ENCODE measurements at regions not wholly inside any gene's neighbourhood (a gene's known extent, or its start where the extent isn't known, plus 50 kb on each side); places are given as distances from the start of the nearest gene placed in this dataset.

DNA sequence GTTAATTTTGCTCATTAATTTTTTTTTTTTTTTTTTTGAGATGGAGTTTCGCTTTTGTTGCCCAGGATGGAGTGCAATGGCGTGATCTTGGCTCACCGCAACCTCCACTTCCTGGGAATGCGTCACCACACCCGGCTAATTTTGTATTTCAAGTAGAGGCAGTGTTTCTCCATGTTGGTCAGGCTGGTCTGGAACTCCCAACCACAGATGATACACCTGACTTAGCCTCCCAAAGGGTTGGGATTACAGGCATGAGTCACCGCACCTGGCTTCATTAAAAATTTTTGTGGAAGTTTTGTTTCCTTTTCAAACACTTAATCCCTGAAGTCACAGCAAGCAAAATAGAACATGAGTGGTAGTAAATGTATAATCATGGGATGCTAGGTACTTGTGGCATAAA, 857.2 kb upstream of the PHF14 start:
- Mint-ChIP-seq H3K4me3 (no peak overlapping the region), H3K36me3 (no peaks in the 10 kb centered on the region), H3K9me3 (peaks cover 7% of the 10 kb centered on the region), H3K4me1 (no peaks in the 10 kb centered on the region), H3K27me3 (no peaks in the 10 kb centered on the region), H3K27ac (no peak overlapping the region)
- CTCF ChIA-PET, result no interaction called here
- DNase-seq, result no peak

DNA sequence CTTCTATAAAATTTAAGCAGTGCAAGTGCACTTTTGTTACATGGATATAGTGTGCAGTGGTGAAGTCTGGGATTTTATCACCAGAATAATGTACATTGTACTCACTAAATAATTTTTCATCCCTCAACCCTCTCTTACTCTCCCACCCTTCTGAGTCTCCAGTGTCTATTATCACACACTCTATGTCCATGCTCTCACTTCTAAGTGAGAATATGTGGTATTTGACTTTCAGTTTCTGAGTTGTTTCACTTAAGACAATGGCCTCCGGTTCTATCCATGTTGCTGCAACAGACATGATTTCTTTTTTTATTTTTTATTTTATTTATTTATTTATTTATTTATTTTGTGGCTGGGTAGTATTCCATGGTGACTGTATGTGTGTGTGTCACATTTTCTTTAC, 855.9 kb upstream of the PHF14 start:
- no peaks in the 10 kb centered on the region for H3K27me3 Mint-ChIP-seq
- no peak for DNase-seq
- CTCF ChIA-PET, result no interaction called here
- H3K36me3 Mint-ChIP-seq, result no peaks in the 10 kb centered on the region
- no peak overlapping the region for H3K27ac Mint-ChIP-seq
- H3K9me3 Mint-ChIP-seq, result peaks cover 5% of the 10 kb centered on the region
- no peak overlapping the region for H3K4me3 Mint-ChIP-seq
- H3K4me1 Mint-ChIP-seq, result no peaks in the 10 kb centered on the region

DNA sequence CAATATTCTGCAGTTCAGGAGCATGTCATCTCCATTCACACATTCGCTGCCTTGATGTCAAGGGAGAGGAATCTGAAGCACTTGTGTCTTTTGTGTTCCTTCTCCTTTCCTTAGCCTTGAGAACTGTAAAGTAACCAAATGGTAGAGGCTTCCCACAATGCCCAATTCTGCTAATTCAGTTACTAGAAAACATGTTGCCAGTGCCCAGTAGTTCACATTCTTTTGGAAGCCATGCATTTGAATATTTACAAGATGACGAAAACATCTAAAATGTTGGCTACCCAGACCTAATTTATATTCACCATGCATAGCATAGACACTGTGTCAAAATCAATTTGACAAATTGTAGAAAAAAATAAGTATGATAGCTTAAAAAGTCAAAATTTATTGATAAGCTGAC, 852.7 kb upstream of the PHF14 start:
- no peaks in the 10 kb centered on the region for H3K36me3 Mint-ChIP-seq
- H3K27me3 Mint-ChIP-seq, result no peaks in the 10 kb centered on the region
- H3K9me3 Mint-ChIP-seq, result no peaks in the 10 kb centered on the region
- H3K4me1 Mint-ChIP-seq, result no peaks in the 10 kb centered on the region
- H3K4me3 Mint-ChIP-seq, result no peak overlapping the region
- no peak overlapping the region for H3K27ac Mint-ChIP-seq
- CTCF ChIA-PET, result no interaction called here
- no peak for DNase-seq

DNA sequence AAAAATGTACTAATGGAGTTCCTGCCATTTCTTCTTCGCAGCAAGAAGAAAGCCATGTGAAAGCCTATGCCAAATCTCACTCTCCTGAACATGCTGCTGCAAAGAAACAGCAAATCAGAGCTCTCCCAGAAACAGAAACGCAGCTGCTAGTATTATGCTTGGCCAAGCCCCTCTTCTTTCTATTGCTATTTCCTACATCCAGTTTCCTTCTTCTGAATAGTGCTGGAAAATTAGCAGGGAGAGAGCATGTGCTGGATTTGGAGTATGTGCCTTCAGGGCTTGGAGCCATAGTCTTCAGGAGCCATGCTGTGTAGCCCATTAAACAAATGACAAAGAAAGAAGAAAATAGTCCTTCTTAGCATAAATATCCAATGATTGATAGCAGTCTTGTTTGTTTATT, 852.0 kb upstream of the PHF14 start:
- CTCF ChIA-PET, result no interaction called here
- no peaks in the 10 kb centered on the region for H3K9me3 Mint-ChIP-seq
- no peaks in the 10 kb centered on the region for H3K27me3 Mint-ChIP-seq
- no peaks in the 10 kb centered on the region for H3K4me1 Mint-ChIP-seq
- H3K4me3 Mint-ChIP-seq, result no peak overlapping the region
- no peaks in the 10 kb centered on the region for H3K36me3 Mint-ChIP-seq
- DNase-seq, result no peak
- H3K27ac Mint-ChIP-seq, result no peak overlapping the region

DNA sequence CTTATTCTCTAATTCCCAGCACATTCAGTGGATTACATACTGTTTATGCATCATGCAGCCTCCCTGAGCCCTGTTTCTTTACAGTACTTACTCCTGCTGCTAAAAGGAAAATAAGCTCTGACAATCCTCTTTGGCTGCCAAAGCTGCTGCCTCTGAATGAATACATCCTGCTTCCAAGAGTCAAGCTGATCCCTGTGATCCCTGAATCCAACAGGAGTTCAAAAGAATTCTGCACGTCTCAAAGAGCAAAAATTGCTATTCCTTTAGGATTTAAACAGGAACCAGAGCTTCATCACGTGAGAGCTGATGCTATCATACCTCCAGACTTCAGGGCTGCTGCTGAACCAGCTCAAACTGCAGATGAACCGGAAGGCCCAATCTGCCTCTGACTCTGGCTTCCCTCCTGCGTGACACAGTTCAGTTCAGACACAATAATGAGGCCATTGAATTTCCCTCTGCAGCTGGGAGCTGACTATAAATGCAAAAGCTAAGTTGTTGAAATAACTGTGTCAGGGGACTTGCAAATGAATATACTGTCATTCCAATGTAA, 851.0 kb upstream of the PHF14 start:
- Mint-ChIP-seq H3K4me1 (no peaks in the 10 kb centered on the region), H3K4me3 (no peak overlapping the region), H3K36me3 (no peaks in the 10 kb centered on the region), H3K9me3 (no peaks in the 10 kb centered on the region), H3K27me3 (no peaks in the 10 kb centered on the region), H3K27ac (no peak overlapping the region)
- CTCF ChIA-PET, result no interaction called here
- no peak for DNase-seq

DNA sequence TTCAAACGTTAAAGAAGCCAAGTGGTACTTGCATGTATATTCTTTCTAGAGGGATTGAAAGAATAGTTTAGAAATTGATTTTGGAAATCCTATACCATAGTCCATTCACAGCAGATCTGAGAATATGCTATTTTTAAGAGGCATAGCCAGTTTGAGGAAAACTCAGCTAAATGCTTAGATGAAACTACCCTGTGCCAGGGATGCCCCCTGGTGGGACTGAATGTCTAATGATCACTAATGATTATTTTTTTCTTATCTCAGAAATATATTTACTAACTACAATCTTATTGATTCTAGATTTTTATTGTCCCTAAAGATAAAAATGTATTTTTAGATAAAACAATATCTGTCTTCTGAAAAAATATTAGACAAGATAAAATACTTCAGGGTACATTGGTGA, 844.9 kb upstream of the PHF14 start:
- H3K27ac Mint-ChIP-seq, result no peak overlapping the region
- no peaks in the 10 kb centered on the region for H3K27me3 Mint-ChIP-seq
- H3K4me1 Mint-ChIP-seq, result no peaks in the 10 kb centered on the region
- CTCF ChIA-PET, result no interaction called here
- no peak for DNase-seq
- H3K36me3 Mint-ChIP-seq, result no peaks in the 10 kb centered on the region
- H3K4me3 Mint-ChIP-seq, result no peak overlapping the region
- no peaks in the 10 kb centered on the region for H3K9me3 Mint-ChIP-seq

DNA sequence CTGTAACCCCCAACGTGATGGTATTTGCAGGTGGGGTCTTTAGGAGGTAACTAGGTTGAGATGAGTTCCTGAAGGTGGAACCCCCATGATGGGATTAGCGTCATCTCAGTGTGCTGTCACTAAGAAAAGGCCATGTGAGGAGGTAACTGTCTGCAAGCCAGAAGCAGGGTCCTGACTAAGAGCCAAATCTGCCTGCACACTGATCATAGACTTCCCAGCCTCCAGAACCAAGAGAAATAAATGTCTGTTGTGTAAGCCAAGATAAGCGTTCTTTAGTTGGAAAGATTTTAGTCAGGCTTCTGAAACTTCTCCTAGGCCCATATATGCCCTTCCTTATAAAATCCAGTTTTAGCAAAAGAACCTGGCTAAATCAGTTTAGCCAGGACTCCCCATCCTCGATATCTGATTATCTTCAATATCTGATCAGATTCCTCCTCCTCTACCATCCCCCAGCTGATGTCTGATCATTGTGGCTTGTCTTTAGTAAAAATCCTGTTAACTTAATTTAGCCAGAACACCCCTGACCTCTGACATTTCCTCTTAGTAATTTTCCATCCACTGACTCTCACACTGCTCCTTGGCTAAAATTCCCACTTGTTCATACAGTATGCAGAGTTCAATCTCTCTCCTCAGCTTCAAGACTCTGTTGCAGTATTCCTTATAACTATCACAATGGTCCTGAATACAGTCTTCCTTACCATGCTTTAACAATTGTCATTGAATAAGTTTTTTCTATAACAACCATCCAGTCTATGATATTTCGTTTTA, 835.4 kb upstream of the PHF14 start:
- no peak overlapping the region for H3K27ac Mint-ChIP-seq
- DNase-seq, result no peak
- H3K9me3 Mint-ChIP-seq, result peaks cover 3% of the 10 kb centered on the region
- H3K27me3 Mint-ChIP-seq, result no peaks in the 10 kb centered on the region
- H3K36me3 Mint-ChIP-seq, result no peaks in the 10 kb centered on the region
- H3K4me3 Mint-ChIP-seq, result no peak overlapping the region
- CTCF ChIA-PET, result no interaction called here
- no peaks in the 10 kb centered on the region for H3K4me1 Mint-ChIP-seq

DNA sequence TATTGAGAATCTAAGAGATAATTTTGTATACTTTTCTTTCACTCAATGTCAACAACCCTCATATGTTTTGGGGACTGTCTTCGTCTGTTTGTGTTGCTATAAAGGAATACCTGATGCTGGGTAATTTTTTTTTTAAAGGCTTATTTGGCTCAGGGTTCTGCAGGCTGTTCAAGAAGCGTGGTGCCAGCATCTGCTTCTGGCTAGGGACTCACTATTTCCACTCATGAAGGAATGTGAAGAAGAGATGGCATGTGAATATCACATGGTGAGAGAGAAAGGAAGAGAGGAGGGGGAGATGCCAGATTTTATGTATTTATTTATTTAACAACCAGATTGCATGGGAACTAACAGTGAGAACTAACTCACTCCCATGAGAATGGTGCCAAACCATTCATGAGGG, 827.4 kb upstream of the PHF14 start:
- no peak for DNase-seq
- no peaks in the 10 kb centered on the region for H3K4me1 Mint-ChIP-seq
- no peaks in the 10 kb centered on the region for H3K27me3 Mint-ChIP-seq
- CTCF ChIA-PET, result no interaction called here
- peaks cover 3% of the 10 kb centered on the region for H3K9me3 Mint-ChIP-seq
- H3K36me3 Mint-ChIP-seq, result no peaks in the 10 kb centered on the region
- no peak overlapping the region for H3K27ac Mint-ChIP-seq
- no peak overlapping the region for H3K4me3 Mint-ChIP-seq

DNA sequence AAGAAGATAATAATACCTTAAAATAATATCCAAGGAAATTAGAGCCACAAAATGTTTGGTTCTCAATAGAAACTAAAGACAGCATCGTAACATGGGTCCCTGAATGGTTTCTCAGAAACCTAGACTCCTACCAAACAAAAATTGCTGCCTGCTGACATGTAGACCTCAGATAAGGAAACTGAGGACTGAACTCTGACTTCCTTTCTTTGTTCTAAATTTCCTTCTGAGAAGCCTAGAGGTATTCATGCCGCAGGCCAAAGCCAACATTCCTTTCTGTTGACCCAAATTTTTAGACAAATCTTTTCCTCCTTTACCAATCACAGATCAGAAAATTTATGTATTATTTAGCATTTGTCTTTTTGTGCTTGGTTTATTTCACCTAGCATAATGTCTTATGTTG, 816.7 kb upstream of the PHF14 start:
- Mint-ChIP-seq H3K27me3 (no peaks in the 10 kb centered on the region), H3K4me1 (no peaks in the 10 kb centered on the region), H3K27ac (no peak overlapping the region), H3K9me3 (peaks cover 4% of the 10 kb centered on the region), H3K4me3 (no peak overlapping the region), H3K36me3 (no peaks in the 10 kb centered on the region)
- CTCF ChIA-PET, result no interaction called here
- DNase-seq, result no peak

DNA sequence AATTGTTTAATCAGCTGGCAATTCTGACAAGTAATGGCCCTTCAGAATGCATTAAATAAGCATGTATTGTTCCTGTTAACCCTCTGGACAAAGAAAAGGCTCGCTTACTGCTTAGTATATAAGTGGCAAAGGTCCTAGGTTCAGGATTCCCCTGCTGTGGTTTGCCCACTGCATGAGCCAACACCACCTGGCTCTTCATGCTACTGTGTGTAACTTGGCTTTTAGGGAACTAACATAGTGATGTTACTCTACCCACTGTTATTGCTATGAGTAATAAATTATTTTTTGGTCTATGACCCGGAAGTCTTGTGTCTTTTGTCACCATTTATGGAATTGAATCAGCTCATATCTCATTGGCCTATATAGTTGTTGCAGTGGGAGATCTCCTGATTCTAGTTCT, 791.7 kb upstream of the PHF14 start:
- no peak for DNase-seq
- CTCF ChIA-PET, result no interaction called here
- H3K9me3 Mint-ChIP-seq, result peaks cover 6% of the 10 kb centered on the region
- no peaks in the 10 kb centered on the region for H3K4me1 Mint-ChIP-seq
- H3K36me3 Mint-ChIP-seq, result no peaks in the 10 kb centered on the region
- no peak overlapping the region for H3K4me3 Mint-ChIP-seq
- no peaks in the 10 kb centered on the region for H3K27me3 Mint-ChIP-seq
- no peak overlapping the region for H3K27ac Mint-ChIP-seq

DNA sequence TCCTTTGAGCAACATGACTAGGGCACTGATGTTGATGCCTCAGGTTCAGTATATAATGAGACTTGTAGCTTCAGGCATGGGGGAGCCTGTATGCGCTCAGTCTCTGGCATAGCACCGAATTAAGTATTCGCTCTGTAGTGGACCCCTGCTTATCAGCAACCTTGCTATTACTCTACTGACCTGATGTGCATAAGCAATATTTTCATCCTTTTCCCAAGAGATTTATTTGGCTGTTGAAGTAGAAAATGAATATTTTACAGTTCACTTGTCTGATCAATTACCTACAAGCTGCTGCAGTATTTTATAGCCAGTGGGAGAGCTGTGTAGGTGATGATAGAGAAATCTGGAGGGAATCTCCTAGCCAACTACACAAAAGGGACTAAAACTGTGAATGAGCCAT, 781.6 kb upstream of the PHF14 start:
- Mint-ChIP-seq H3K36me3 (no peaks in the 10 kb centered on the region), H3K9me3 (no peaks in the 10 kb centered on the region), H3K27me3 (no peaks in the 10 kb centered on the region), H3K4me1 (no peaks in the 10 kb centered on the region), H3K27ac (no peak overlapping the region), H3K4me3 (no peak overlapping the region)
- no peak for DNase-seq
- CTCF ChIA-PET, result no interaction called here

DNA sequence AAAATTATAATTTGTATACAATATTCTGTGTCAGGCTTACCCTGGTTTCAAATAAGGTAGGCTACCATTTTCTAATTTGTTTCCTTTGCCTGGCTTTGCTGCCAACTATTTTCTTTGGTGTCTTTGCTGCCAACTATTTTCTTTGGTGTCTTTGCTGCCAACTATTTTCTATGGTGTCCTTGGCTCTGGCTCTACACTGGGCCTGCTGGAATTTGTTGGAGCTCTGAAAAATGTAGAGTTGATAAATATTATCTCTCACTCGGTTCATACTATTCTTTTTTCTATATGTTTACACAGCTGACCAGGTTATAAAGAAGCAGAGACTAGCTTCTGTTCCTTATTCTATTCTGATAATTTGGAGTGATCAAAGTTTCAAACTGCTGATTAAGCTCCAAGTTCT, 768.0 kb upstream of the PHF14 start:
- H3K4me1 Mint-ChIP-seq, result no peaks in the 10 kb centered on the region
- H3K9me3 Mint-ChIP-seq, result peaks cover 12% of the 10 kb centered on the region
- no peak overlapping the region for H3K4me3 Mint-ChIP-seq
- no peaks in the 10 kb centered on the region for H3K36me3 Mint-ChIP-seq
- no peaks in the 10 kb centered on the region for H3K27me3 Mint-ChIP-seq
- no peak for DNase-seq
- CTCF ChIA-PET, result no interaction called here
- H3K27ac Mint-ChIP-seq, result no peak overlapping the region

DNA sequence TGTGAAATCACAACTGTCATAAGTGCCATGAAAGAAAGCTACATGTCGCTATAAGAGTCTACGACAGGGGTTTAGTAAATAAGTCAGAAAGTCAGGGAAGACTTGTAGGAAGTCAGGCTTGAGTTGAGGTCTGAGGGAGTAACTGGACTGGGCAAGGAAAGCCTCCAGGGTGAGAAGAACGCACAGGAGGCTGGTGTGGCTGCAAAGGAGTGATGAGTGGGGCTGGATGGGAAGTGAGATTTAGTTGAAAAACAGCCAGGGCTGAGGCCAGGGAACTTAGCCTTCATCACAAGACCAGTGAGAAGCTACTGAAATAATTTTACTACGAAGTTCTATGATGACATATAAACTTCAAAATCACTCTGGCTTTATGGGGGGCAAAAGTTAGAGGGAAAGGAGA, 763.7 kb upstream of the PHF14 start:
- Mint-ChIP-seq H3K27ac (no peak overlapping the region), H3K36me3 (no peaks in the 10 kb centered on the region), H3K4me1 (no peaks in the 10 kb centered on the region), H3K4me3 (no peak overlapping the region), H3K27me3 (no peaks in the 10 kb centered on the region), H3K9me3 (peaks cover 16% of the 10 kb centered on the region)
- CTCF ChIA-PET, result no interaction called here
- no peak for DNase-seq

DNA sequence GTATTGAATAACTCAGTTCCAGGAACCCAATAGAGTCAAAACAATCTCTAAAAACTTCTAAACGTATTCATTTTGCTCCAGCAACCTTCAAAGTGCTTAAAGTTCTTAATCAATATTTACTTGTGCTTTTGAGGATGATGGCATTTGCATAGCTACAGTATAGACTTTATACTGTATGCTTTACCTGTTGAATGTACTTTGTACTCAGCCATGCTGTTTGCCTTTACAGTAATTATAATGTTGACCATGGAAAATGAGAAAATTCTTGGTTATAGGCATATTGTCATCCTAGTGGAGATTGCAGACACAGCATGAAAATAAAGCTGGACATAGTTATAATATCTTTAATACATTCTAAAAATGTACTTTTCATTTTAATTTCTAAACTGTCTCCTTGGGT, 762.7 kb upstream of the PHF14 start:
- Mint-ChIP-seq H3K27me3 (no peaks in the 10 kb centered on the region), H3K4me1 (no peaks in the 10 kb centered on the region), H3K27ac (no peak overlapping the region), H3K9me3 (peaks cover 16% of the 10 kb centered on the region), H3K36me3 (no peaks in the 10 kb centered on the region), H3K4me3 (no peak overlapping the region)
- DNase-seq, result no peak
- CTCF ChIA-PET, result no interaction called here

DNA sequence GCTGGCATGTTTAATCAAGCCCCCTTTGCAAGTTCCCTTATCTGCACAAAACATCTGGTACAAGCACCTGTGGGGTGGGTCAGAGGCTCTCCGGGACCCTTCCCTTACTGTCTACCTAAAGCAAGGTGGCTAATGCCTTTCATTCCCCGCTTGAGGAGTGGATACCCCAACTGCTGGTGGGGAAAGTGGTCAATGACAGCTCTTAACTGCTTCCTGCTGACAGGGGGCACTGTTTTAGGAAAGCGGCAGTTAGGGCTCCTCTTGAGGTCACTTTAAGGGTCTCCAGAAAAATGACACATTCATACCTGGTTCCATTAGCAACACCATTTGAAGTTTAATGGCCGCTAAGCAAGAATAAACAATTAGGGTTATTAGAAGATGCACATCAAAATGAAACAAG, 761.8 kb upstream of the PHF14 start:
- Mint-ChIP-seq H3K4me3 (no peak overlapping the region), H3K27ac (no peak overlapping the region), H3K27me3 (no peaks in the 10 kb centered on the region), H3K9me3 (peaks cover 18% of the 10 kb centered on the region), H3K36me3 (no peaks in the 10 kb centered on the region), H3K4me1 (no peaks in the 10 kb centered on the region)
- CTCF ChIA-PET, result no interaction called here
- no peak for DNase-seq

DNA sequence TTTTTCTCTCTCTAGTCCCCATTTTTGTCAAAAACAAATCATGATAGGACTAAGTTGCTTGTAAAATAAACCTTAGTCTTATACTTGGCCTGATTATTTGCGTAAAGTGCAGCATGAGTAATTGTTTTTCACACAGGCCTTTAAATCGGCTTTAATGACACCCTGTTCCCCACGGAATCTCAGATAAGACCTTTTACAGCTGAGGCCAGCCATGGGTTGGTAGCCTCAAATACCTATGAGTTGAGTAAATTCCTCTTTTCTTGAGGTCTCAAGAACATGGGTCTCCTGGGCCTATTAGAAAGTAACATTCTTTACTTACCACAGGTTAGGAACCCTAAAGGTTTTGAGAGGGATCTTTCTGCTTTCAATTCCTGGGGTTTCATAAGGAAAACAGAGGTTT, 761.0 kb upstream of the PHF14 start:
- no peak for DNase-seq
- H3K4me1 Mint-ChIP-seq, result no peaks in the 10 kb centered on the region
- H3K4me3 Mint-ChIP-seq, result no peak overlapping the region
- CTCF ChIA-PET, result no interaction called here
- no peaks in the 10 kb centered on the region for H3K36me3 Mint-ChIP-seq
- H3K27me3 Mint-ChIP-seq, result no peaks in the 10 kb centered on the region
- no peak overlapping the region for H3K27ac Mint-ChIP-seq
- peaks cover 18% of the 10 kb centered on the region for H3K9me3 Mint-ChIP-seq
